ENCODE measurements at regions not wholly inside any gene's neighbourhood (a gene's known extent, or its start where the extent isn't known, plus 50 kb on each side); places are given as distances from the start of the nearest gene placed in this dataset.

DNA sequence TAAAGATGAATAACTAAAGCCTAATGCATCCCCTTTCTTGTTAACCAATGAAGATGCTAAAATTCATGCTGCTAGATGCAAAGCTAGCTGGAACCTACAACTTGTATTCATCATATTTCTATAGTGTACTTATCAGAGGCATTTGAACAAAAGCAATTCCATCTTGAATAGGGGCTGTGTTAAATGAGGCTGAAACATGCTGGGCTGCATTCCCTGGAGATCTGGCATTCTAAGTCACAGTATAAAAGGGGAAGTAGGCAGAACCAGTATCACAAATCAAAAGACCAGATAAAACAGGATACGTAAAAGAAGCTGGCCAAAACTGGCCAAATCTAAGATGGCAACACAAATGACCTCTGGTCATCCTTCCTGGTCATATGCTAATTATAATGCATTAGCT is 932.8 kb downstream of the CDY2B start:
- DNase-seq (ENCODE audit: low spot score): no peak
- WGBS: 63% methylated on average over 1 of the region's 1 CpG

More for the DNA sequence above, 932.8 kb downstream of the CDY2B start:
- no peaks in the 10 kb centered on the region for H3K36me3 ChIP-seq
- TF ChIP-seq POLR2A (IDR thresholded peaks at IDR 0.05): no peak
- TF ChIP-seq, protein P1, sequence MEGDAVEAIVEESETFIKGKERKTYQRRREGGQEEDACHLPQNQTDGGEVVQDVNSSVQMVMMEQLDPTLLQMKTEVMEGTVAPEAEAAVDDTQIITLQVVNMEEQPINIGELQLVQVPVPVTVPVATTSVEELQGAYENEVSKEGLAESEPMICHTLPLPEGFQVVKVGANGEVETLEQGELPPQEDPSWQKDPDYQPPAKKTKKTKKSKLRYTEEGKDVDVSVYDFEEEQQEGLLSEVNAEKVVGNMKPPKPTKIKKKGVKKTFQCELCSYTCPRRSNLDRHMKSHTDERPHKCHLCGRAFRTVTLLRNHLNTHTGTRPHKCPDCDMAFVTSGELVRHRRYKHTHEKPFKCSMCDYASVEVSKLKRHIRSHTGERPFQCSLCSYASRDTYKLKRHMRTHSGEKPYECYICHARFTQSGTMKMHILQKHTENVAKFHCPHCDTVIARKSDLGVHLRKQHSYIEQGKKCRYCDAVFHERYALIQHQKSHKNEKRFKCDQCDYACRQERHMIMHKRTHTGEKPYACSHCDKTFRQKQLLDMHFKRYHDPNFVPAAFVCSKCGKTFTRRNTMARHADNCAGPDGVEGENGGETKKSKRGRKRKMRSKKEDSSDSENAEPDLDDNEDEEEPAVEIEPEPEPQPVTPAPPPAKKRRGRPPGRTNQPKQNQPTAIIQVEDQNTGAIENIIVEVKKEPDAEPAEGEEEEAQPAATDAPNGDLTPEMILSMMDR (IDR thresholded peaks at IDR 0.05): no peak
- no peak for TF ChIP-seq POLR2AphosphoS5 (IDR thresholded peaks at IDR 0.05)
- H3K27ac ChIP-seq: no peak overlapping the region
- H3K9me3 ChIP-seq: no peaks in the 10 kb centered on the region
- H3K27me3 ChIP-seq (replicated peaks; ENCODE audit: insufficient read depth): no peaks in the 10 kb centered on the region
- H3K4me3 ChIP-seq: no peak overlapping the region
- no peaks in the 10 kb centered on the region for H3K4me1 ChIP-seq (replicated peaks)
- intact Hi-C loops (cut with DNase I): no loop called here
